GM18519 (cell line): ENCODE measurements at regions not wholly inside any gene's neighbourhood (a gene's known extent, or its start where the extent isn't known, plus 50 kb on each side); places are given as distances from the start of the nearest gene placed in this dataset.

Source experiments
- ATAC-seq: cut with Tn5 transposase; IDR thresholded peaks from one replicate; pipeline ENCODE4 v1.9.1; 2021; ENCODE audit warnings: mild to moderate bottlenecking, moderate library complexity; ENCODE audit not compliant: unreplicated experiment, low FRiP score

- no peak for ATAC-seq
These were observed 50.2 kb upstream of the XPA start for GRCh38 chr9:97747201-97747965.

DNA sequence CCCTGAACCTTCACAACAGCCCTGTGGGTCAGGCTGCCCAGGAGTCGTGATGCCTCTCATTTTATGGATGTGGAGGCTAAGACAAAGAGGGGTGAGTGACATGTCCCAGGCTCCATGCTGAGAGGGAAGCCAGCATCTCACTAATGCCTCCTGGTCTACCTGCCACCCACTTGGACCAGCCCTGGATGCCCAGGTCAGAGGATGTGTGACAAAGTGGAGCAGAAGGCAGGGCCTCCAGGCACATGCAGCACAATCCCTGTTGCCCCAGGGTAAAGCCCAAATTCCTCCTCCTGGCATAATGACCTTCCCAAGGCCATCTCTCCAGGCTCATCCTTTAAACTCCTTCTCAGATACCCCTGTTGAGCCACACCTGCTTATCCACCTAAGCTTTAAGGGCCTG, 51.4 kb upstream of the XPA start:
- ATAC-seq = no peak

DNA sequence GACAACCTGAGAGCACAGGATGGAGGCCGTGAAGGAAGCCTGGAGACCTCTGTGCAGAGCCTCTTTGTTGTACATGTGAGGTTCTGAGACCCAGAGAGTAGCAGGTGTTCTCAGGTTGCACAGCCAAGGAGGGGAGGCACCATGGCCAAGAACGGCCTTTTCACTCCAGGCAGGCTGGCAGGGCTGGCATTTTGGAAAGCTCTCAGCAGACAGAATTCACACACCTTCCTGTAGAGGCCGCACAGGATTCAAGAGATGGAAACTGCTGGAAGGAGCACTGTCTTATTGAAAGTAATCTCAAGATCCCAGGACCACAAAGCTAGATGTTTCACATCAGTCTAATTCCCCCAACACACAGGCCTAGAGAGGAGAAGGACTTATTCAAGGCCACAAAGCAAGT, 52.8 kb upstream of the XPA start:
- ATAC-seq = no peak

DNA sequence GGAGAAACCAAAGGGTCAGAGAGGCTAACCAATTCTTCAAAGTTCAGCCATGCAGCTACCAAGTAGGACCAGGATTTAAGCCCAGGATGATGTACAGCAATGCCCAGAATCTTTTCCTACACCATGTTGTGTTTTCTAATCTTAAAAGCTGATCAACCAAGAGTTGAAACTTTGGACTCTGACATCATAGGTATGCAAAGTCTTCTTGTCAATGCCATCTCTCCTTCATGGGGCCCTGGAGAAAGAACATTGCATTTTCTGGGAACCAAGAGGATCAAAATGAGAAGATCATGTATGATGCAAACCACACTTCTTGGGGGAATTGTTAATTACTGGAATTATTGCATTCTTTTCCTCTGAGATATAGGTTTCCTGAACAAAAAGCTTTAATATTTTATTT, 54.4 kb upstream of the XPA start:
- no peak for ATAC-seq

GRCh38 chr9:97752274-97752673, 55.1 kb upstream of the XPA start:
- no peak for ATAC-seq

DNA sequence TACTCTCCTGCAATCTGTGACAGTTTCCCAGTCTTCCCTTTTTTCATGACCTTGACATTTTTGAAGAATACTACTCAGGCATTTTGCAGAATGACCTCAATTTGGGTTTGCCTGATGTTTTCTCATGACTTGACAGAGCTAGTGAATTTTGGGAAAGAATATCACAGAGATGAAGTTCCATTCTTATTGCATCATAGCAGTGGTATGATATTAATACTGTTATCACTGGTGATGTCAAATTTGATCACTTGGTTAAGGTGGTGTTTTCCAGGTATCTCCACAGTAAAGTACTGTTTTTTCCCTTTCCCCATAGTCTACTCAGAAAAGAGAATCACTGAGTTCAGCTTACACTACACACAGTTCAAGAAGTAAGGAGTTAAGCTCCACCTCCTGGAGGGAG, 56.2 kb upstream of the XPA start:
- ATAC-seq = no peak

DNA sequence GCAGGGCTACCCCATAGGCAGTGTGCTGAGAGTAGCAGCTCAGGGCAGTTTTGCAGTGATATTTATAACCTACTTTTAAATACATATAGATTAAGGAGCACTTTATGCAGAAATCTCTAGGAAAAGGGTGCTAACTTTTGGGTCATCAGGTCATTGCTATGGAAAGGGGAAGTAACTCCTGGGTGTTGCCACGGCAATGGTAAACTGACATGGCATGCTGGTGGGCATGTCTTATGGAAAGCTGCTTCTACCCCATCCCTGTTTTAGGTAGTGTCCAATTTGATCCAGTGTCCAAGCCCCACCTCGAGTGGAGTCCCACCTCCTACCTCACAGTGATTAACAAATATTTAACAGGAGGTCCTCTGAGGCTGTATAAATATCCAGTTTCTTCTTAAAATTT, 56.8 kb upstream of the XPA start:
- no peak for ATAC-seq

DNA sequence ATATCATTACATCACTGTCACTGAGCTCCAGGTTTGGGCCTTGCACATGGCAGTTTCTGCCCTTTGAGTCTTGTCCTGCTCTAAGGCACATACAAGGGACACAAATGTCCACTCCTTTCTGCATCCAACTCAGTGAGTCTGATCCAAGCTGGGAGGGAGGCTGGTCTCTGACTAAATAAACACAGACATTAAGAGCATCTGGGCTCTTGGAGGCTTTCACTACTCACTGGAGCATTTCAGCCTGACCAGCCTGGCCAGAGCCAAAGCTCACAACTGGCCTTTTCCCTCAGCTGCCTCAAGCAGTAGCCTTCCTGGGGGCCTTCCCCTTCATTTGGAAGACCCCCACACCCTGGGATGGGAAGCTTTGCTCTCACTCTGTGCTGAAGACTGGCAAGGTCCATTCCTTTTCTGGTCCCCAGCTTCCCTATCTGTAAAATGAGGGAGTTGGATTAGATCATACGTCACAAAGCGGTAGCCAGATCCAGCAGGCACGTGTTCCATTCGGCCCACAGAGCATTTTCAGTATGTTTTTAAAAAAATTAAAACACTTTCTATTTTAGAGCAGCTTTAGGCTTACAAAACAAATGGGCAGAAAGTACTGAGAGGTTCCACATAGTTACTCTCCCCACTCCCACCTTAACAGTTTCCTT, 58.6 kb upstream of the XPA start:
- ATAC-seq = no peak

DNA sequence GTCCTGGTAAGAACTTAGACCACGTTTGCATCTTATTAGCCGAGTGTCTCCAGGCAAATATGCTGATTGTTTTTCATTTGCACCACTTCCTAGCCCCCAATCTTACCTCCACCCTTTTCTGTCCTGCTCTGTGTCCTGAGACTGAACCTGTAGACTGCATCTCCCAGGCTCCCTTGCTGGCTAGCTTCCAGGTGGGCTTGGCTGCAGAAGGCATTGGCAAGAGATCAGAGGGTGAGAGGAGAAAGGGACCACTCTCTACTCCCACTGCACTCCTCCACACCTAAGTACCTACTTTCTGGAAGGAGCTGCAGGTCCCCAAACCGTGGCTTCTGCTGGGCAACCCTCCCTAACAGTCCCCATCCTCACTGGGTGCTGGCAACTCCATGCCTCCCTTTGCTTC, 59.9 kb upstream of the XPA start:
- ATAC-seq = no peak

GRCh38 chr9:97758334-97758916, 61.3 kb upstream of the XPA start:
- ATAC-seq = no peak

- no peak for ATAC-seq
These were observed 62.6 kb upstream of the XPA start for GRCh38 chr9:97759581-97760288.

- no peak for ATAC-seq
These were observed 64.0 kb upstream of the XPA start for GRCh38 chr9:97761056-97761598.

- ATAC-seq = no peak
These were observed 64.7 kb upstream of the XPA start for GRCh38 chr9:97761879-97762278.

DNA sequence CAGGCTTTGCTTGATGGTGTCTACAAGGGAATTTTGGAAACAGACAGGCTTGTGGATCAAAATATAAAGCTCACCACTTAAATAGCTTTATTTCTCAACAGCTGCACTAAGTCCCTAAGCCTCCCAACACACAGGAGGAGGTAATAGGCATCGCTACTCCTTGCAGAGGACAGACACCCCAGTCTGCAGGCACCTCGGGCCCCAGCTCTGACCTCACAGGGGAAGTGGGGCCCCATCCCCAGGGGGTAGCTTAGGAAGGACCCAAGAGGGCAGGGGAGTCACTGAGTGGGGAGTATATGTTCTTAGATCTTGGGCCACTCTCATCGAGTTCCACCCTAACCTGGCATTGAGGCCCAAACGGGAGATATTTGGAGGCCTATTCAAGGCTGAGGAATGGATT, 66.7 kb upstream of the XPA start:
- no peak for ATAC-seq

DNA sequence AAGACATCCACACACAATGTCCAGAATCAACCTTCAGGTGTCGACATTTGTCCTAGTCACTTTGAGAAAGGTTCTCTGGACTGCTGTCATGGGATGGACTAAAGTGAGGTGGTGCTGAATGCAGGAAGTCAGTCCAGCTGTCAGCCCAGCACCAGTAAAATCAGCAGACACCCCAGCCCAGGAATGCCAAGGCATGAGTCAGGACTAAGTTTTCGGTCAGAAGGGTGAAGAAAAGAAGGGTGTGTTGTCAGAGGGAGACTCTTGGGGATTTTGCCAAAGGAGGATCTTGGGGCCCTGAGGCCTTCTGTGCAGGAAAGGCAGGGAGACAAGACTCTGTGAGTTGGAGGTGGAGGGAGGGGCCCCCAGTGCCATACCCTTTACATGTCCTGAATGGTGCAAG, 69.0 kb upstream of the XPA start:
- no peak for ATAC-seq

- ATAC-seq = no peak
These were observed 69.5 kb upstream of the XPA start for GRCh38 chr9:97766610-97767009.

GRCh38 chr9:97767891-97768290, 70.8 kb upstream of the XPA start:
- ATAC-seq = no peak

GRCh38 chr9:97768746-97769145, 71.6 kb upstream of the XPA start:
- no peak for ATAC-seq

GRCh38 chr9:97769208-97769607, 72.1 kb upstream of the XPA start:
- ATAC-seq = no peak

DNA sequence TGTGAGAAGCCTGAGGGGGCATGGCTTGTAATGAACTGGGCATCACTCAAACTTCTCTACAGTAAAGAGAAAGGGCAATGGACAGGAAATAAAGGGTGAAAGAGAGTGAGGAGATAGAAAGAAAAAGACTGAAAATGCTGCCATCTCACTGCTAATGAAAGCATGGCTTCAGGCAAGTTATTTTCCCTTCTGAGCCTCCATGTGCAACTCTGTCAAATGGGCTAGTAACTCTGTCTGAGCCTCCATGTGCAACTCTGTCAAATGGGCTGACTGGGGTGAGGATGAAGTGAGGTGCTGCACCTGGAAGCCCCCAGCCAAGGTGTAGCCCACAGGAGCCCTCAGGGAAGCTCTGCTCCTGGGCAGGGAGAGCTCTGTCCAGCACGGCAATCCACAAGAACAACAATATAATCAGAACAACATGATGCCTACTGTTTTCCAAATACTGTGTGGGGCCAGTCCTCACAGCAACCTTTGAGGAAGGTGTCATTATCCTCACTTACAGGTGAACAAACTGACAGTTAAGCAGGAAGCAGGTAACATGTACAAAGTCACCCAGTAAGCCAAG, 73.8 kb upstream of the XPA start:
- no peak for ATAC-seq

DNA sequence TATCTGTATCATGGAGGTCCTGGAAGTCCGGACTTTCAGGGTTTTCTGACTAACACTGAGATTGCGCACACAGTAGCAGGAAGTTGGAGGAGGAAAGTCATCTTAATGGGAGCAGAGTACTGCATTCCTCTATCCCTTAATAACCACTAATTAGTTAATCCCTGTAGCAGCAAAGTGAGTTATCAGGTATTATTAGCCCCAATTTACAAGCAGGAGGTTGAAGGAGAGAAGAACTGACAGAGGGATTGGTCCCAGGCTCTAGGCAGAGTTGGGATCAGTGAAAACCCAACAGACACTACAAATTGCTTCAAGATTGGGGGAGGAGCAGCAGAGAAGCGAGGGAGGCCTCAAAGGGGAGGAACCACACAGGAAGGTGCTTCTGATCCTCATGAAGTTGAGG, 74.5 kb upstream of the XPA start:
- no peak for ATAC-seq
